HEK293T (cell line): ENCODE measurements at regions not wholly inside any gene's neighbourhood (a gene's known extent, or its start where the extent isn't known, plus 50 kb on each side); places are given as distances from the start of the nearest gene placed in this dataset.

ENCODE experiments used
- CTCF ChIA-PET: fragments of 350-600 bp; formaldehyde crosslinking; extraction: SDS; loops from one replicate; lab custom pipeline; 2021; ENCODE audit warnings: antibody characterized with exemption, inconsistent platforms; lab: Yijun Ruan, JAX
- POLR2A ChIA-PET: fragments of 350-600 bp; formaldehyde crosslinking; extraction: SDS; loops from one replicate; lab custom pipeline; 2020; ENCODE audit warnings: antibody characterized with exemption, inconsistent platforms; lab: Yijun Ruan, JAX
- DNase-seq: peaks from one replicate; pipeline ENCODE4 v3.0.0; 2012; ENCODE audit warnings: mixed read lengths; ENCODE audit errors: extremely low spot score
- ARNT ChIP-seq: fragments of 450-650 bp; IDR thresholded peaks from 2 replicates; pipeline ENCODE4 v1.6.1; 2017; ENCODE audit warnings: mild to moderate bottlenecking
- BHLHE40 ChIP-seq: fragments of 450-650 bp; IDR thresholded peaks from 2 replicates; pipeline ENCODE4 v1.6.1; 2016; ENCODE audit warnings: mild to moderate bottlenecking, moderate library complexity, borderline replicate concordance
- CTBP1 ChIP-seq: fragments of 450-650 bp; IDR thresholded peaks from 2 replicates; pipeline ENCODE4 v1.6.1; 2016; ENCODE audit warnings: borderline replicate concordance
- ELF4 ChIP-seq: fragments of 450-650 bp; IDR thresholded peaks from 2 replicates; pipeline ENCODE4 v1.6.1; 2017; ENCODE audit warnings: antibody characterized with exemption
- FOXA1 ChIP-seq: fragments of 450-650 bp; IDR thresholded peaks from 2 replicates; pipeline ENCODE4 v1.6.1; 2016; ENCODE audit warnings: mild to moderate bottlenecking
- FOXK2 ChIP-seq: fragments of 450-650 bp; IDR thresholded peaks from 2 replicates; pipeline ENCODE4 v1.6.1; 2016; ENCODE audit warnings: mild to moderate bottlenecking
- FOXM1 ChIP-seq: fragments of 450-650 bp; IDR thresholded peaks from 2 replicates; pipeline ENCODE4 v1.6.1; 2017; ENCODE audit warnings: mild to moderate bottlenecking, borderline replicate concordance
- HDGF ChIP-seq: fragments of 450-650 bp; IDR thresholded peaks from 2 replicates; pipeline ENCODE4 v1.6.1; 2017; ENCODE audit warnings: antibody characterized with exemption, borderline replicate concordance
- L3MBTL2 ChIP-seq: fragments of 450-650 bp; conservative IDR thresholded peaks from 2 replicates; pipeline ENCODE4 v1.6.1; 2016; ENCODE audit warnings: mild to moderate bottlenecking
- LEF1 ChIP-seq: fragments of 450-650 bp; IDR thresholded peaks from 2 replicates; pipeline ENCODE4 v1.6.1; 2017; ENCODE audit warnings: mild to moderate bottlenecking, borderline replicate concordance
- NFRKB ChIP-seq: fragments of 450-650 bp; IDR thresholded peaks from 2 replicates; pipeline ENCODE4 v1.6.1; 2016; ENCODE audit warnings: mild to moderate bottlenecking, moderate library complexity
- PKNOX1 ChIP-seq: fragments of 450-650 bp; IDR thresholded peaks from 2 replicates; pipeline ENCODE4 v1.6.1; 2016
- SP1 ChIP-seq: fragments of 450-650 bp; IDR thresholded peaks from 2 replicates; pipeline ENCODE4 v1.6.1; 2017
- SUZ12 ChIP-seq: fragments of 450-650 bp; IDR thresholded peaks from 2 replicates; pipeline ENCODE4 v1.6.1; 2016; ENCODE audit warnings: mild to moderate bottlenecking
- TARDBP ChIP-seq: fragments of 450-650 bp; IDR thresholded peaks from 2 replicates; pipeline ENCODE4 v1.6.1; 2016
- ZNF384 ChIP-seq: fragments of 450-650 bp; IDR thresholded peaks from 2 replicates; pipeline ENCODE4 v1.6.1; 2016

GRCh38 chr2:180723712-180724111 is 256.7 kb upstream of the UBE2E3 start:
- DNase-seq: no peak
- CTCF ChIA-PET: no interaction called here
- POLR2A ChIA-PET: no interaction called here

GRCh38 chr2:180722551-180723239 is 257.7 kb upstream of the UBE2E3 start:
- TF ChIP-seq NFRKB (no peak), ELF4 (no peak), HDGF (no peak), PKNOX1 (no peak), SP1 (no peak), FOXM1 (no peak), BHLHE40 (no peak), SUZ12 (no peak), FOXK2 (no peak), LEF1 (no peak), CTBP1 (no peak), TARDBP (no peak), ZNF384 (no peak)
- ChIA-PET CTCF (no interaction called here), POLR2A (no interaction called here)
- no peak for DNase-seq

More at GRCh38 chr2:180723712-180724111, 256.7 kb upstream of the UBE2E3 start:
- TF ChIP-seq LEF1 (no peak), HDGF (no peak), PKNOX1 (no peak), FOXM1 (no peak)

- DNase-seq: no peak
- ChIA-PET POLR2A (no interaction called here), CTCF (no interaction called here)
- no peak for TF ChIP-seq PKNOX1
- no peak for TF ChIP-seq CTBP1
- TF ChIP-seq SUZ12: no peak
- TF ChIP-seq LEF1: no peak
- no peak for TF ChIP-seq FOXA1
- TF ChIP-seq FOXK2: no peak
- no peak for TF ChIP-seq HDGF
- no peak for TF ChIP-seq ZNF384
- no peak for TF ChIP-seq NFRKB
- no peak for TF ChIP-seq SP1
- no peak for TF ChIP-seq L3MBTL2
- TF ChIP-seq FOXM1: no peak
Measured at GRCh38 chr2:180720829-180721228, 259.6 kb upstream of the UBE2E3 start.

GRCh38 chr2:180717588-180717987 is 262.8 kb upstream of the UBE2E3 start:
- no peak for DNase-seq
- no peak for TF ChIP-seq L3MBTL2
- no peak for TF ChIP-seq ELF4
- no peak for TF ChIP-seq ZNF384
- no peak for TF ChIP-seq FOXM1
- no peak for TF ChIP-seq NFRKB
- no peak for TF ChIP-seq SP1
- no peak for TF ChIP-seq FOXK2
- no peak for TF ChIP-seq SUZ12
- no peak for TF ChIP-seq ARNT
- no peak for TF ChIP-seq TARDBP
- no peak for TF ChIP-seq BHLHE40
- no peak for TF ChIP-seq CTBP1
- TF ChIP-seq HDGF: no peak
- TF ChIP-seq LEF1: no peak
- TF ChIP-seq FOXA1: no peak
- TF ChIP-seq PKNOX1: no peak
- ChIA-PET POLR2A (no interaction called here), CTCF (no interaction called here)

GRCh38 chr2:180716186-180717180 is 263.9 kb upstream of the UBE2E3 start:
- ChIA-PET CTCF (no interaction called here), POLR2A (no interaction called here)
- TF ChIP-seq FOXM1 (no peak), SP1 (no peak), FOXK2 (no peak), FOXA1 (no peak), L3MBTL2 (no peak), ZNF384 (no peak), ELF4 (no peak)
- no peak for DNase-seq
